ENCODE measurements at regions not wholly inside any gene's neighbourhood (a gene's known extent, or its start where the extent isn't known, plus 50 kb on each side); places are given as distances from the start of the nearest gene placed in this dataset.

DNA sequence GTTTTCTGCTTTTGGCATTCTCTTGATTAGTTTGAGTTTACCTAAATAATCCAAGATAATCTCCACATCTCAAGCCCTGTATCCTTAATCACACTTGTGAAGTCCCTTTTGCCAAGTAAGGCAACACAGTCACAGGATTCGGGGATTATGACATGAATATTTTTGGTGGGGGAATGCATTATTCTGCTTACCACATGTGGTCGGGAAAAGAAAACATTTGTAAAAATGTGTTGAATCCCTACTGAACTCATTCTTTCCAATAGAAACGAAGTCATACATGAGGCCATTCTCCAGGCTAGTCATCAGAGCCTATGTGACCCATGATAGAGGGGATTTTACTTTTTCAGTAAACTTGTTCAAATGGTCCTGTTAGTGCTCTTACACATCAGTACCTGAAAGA, 58.5 kb upstream of the PRICKLE1 start:
- no peaks in the 10 kb centered on the region for H3K4me1 ChIP-seq (ENCODE audit: insufficient read depth, low read length)
- H3K36me3 ChIP-seq (ENCODE audit: insufficient read depth, low read length), result no peaks in the 10 kb centered on the region
- H3K9ac ChIP-seq (ENCODE audit: low read depth, low read length), result no peak overlapping the region

DNA sequence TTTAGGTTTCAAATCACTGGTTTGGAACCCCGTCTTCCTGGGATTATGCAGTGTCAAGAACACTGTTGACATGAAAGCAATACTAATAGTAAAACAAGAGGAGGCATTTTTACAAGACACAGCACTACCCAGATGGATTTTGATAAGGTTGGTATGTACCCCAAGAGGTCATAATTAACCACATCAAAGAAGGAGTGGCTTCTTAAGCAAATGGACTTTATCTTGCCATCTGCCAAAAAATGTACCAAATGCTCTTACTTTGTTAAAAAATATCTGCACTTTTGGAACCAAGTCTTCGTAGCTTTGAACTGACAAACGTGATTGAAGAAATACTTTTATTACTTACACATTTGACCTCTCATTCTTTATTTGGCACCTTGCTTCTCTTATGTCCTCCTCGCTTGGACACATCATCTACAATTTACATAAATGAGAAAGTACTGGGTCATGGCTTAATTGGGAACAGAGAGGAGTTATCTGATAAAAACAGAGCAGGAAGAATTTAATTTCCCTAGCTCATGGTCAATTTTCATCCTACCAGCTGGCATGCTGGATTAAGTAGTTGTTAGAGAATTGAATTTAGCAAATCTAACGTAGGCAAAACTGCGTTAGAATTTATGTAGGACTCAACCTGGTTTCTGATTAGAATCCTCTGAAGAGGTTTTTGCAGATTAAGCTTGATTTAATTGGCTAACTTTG, 54.5 kb upstream of the PRICKLE1 start:
- Histone ChIP-seq H3K9me3 (ENCODE audit: control insufficient read depth, insufficient read depth, low read length) (no peaks in the 10 kb centered on the region), H3K9ac (ENCODE audit: low read depth, low read length) (no peak overlapping the region), H3K4me1 (ENCODE audit: insufficient read depth, low read length) (no peaks in the 10 kb centered on the region), H3K36me3 (ENCODE audit: insufficient read depth, low read length) (no peaks in the 10 kb centered on the region)

More for the DNA sequence above, 58.5 kb upstream of the PRICKLE1 start:
- no peaks in the 10 kb centered on the region for H3K9me3 ChIP-seq (ENCODE audit: control insufficient read depth, insufficient read depth, low read length)

DNA sequence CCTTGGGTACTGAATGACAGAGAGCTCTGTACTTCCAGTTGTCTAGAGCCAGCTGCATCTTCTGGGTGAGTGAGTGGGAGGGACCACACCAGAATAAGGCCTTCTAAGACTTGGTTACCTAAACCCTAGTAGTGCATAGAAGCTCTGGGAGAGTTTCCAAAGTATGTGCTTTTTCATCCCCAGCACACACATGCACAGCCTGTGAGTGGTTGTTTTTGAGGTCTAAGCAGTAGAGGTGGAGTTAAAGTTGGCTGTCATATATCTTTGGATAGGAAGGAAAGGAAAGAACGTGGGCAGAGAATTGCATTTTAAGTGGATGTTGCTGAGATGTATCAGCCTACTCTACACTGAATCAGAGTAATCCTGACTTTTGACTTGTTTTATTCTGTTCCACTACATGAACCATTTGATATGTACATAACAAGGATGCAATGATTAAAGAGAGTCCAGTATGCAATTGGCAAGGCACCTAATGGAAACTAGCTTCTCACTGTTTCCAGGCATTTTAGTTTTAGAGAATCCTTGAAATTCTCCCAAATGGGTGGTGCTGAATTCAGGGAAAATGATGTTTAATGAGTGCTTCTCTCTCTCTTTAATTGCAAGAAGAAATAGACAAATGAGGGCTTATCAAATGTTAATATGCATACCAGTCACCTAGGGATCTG, 51.8 kb upstream of the PRICKLE1 start:
- Histone ChIP-seq H3K9ac (ENCODE audit: low read depth, low read length) (no peak overlapping the region), H3K9me3 (ENCODE audit: control insufficient read depth, insufficient read depth, low read length) (no peaks in the 10 kb centered on the region), H3K4me1 (ENCODE audit: insufficient read depth, low read length) (no peaks in the 10 kb centered on the region), H3K36me3 (ENCODE audit: insufficient read depth, low read length) (no peaks in the 10 kb centered on the region)

DNA sequence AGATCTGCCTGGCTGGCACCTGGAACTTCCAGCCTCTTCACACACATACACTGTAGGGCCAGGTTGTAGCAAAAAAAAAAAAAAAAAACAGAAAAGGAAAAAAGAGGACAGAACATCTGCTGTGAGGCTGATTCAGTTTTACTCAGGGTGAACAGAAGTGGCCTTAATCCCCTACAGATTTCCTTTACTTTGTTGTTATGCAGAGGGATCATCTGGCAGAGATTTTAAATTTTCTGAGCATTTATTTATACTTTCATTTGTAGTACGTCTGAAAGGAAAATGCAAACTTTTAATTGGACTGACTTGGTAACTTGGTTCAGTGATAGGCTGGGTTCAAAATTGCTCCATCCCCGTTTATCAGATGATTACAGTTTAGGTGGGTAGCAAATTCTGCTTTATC, 50.8 kb upstream of the PRICKLE1 start:
- no peaks in the 10 kb centered on the region for H3K36me3 ChIP-seq (ENCODE audit: insufficient read depth, low read length)
- no peaks in the 10 kb centered on the region for H3K9me3 ChIP-seq (ENCODE audit: control insufficient read depth, insufficient read depth, low read length)
- no peaks in the 10 kb centered on the region for H3K4me1 ChIP-seq (ENCODE audit: insufficient read depth, low read length)
- H3K9ac ChIP-seq (ENCODE audit: low read depth, low read length), result no peak overlapping the region

DNA sequence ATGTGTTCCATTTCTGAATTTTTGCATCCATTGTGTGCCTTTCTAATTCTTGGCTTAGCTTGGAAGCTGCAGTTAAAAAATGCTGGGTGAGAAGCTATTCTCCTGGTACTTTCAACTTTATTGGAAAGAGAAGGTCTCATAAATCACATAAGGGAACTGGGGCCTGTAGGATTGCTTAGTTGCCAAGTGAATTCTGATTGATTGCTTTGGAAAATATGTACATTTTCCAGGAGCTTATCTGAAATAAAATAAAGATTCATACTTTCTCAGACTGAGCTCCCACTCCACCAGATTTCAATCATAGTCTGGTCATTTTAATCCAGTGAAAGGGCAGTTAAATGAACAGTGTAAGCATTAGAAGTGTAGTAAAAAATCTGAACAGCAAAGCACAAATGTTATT, 50.0 kb upstream of the PRICKLE1 start:
- Histone ChIP-seq H3K9ac (ENCODE audit: low read depth, low read length) (no peak overlapping the region), H3K4me1 (ENCODE audit: insufficient read depth, low read length) (no peaks in the 10 kb centered on the region), H3K36me3 (ENCODE audit: insufficient read depth, low read length) (no peaks in the 10 kb centered on the region), H3K9me3 (ENCODE audit: control insufficient read depth, insufficient read depth, low read length) (no peaks in the 10 kb centered on the region)
